ENCODE measurements at regions not wholly inside any gene's neighbourhood (a gene's known extent, or its start where the extent isn't known, plus 50 kb on each side); places are given as distances from the start of the nearest gene placed in this dataset.

DNA sequence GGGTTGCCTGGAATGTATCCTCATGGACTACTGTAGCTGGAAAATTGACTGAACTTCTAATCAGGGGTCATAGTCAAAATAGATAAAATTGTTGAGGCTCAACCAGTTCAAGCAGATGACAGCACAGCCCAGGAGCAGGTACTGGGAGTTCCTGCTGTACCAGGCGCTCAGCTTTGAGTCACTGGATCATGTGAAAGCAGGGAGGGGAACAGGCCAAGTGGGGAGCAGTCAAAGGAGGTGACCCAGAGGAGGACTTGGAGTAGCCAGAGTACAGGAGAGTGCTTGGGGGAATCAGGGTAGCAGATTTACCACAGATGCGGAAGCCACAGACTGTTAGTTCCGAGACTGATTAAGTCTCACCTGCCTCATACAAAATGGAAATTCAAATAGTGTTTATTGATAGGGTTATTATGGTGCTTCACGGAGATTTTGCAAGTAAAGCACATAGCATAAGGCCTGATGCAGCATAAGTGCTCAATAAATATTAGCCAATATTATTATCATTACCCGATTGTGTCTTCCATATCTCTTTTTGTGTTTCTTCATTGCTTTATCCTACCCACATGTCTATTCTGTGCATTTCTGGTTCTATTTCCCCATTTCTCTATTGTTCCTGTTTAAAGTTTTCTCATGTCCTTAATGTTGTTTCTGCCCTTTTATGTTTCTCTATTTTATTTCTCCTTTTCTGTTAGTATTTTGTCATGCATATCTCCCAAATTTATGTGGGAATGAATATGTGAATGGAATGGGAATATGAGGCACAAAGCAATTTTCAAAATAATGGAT is 369.2 kb upstream of the MCTP2 start:
- Histone ChIP-seq H3K4me2 (ENCODE audit: control insufficient read depth, insufficient read depth) (no peak overlapping the region), H3K27me3 (replicated peaks in 1 of 2; ENCODE audit: control insufficient read depth in 2 of 2, insufficient read depth in 2 of 2, low read length in 1 of 2) (no peaks in the 10 kb centered on the region; a peak in 1 of 4 replicates), H4K20me1 (ENCODE audit: control insufficient read depth, insufficient read depth) (no peaks in the 10 kb centered on the region), H3K27ac (ENCODE audit: control insufficient read depth, insufficient read depth) (no peak overlapping the region), H3K4me1 (ENCODE audit: control insufficient read depth, insufficient read depth, low read length) (no peaks in the 10 kb centered on the region), H3K9me3 (replicated peaks; ENCODE audit: control insufficient read depth, insufficient read depth, low read length) (no peaks in the 10 kb centered on the region), H2AFZ (ENCODE audit: control insufficient read depth, low read depth, low read length) (no peak overlapping the region), H3K36me3 (ENCODE audit: control insufficient read depth in 2 of 2, insufficient read depth in 2 of 2, low read length in 1 of 2) (no peaks in the 10 kb centered on the region), H3K9ac (ENCODE audit: control insufficient read depth, insufficient read depth, low read length) (no peak overlapping the region), H3K4me3 (no peak overlapping the region), H3K79me2 (ENCODE audit: control insufficient read depth, insufficient read depth, low read length) (no peaks in the 10 kb centered on the region)
- CTCF ChIA-PET, result no interaction called here
- no peak for ATAC-seq
- intact Hi-C loops (cut with micrococcal nuclease; ENCODE audit: unreplicated experiment), result no loop called here
- FAIRE-seq, result no peak
- RAD21 ChIA-PET (ENCODE audit: unreplicated experiment), result no interaction called here
- no peak for DNase-seq (ENCODE audit: low read depth, low spot score)
- SMC1A ChIA-PET (ENCODE audit: uncharacterized antibody, unreplicated experiment), result no interaction called here
- 36% methylated on average over 5 of the region's 5 CpGs for WGBS (ENCODE audit: insufficient coverage, insufficient replicate concordance, low lambda C conversion rate, missing lambda C conversion rate)
- POLR2A ChIA-PET, result no interaction called here
- BruUV-seq (replicated peaks), result no TSS peak
- in situ Hi-C loops (cut with MboI), result no loop called here
- TF ChIP-seq TARDBP (IDR thresholded peaks at IDR 0.05; ENCODE audit: borderline replicate concordance), result no peak
- TF ChIP-seq, protein P1, sequence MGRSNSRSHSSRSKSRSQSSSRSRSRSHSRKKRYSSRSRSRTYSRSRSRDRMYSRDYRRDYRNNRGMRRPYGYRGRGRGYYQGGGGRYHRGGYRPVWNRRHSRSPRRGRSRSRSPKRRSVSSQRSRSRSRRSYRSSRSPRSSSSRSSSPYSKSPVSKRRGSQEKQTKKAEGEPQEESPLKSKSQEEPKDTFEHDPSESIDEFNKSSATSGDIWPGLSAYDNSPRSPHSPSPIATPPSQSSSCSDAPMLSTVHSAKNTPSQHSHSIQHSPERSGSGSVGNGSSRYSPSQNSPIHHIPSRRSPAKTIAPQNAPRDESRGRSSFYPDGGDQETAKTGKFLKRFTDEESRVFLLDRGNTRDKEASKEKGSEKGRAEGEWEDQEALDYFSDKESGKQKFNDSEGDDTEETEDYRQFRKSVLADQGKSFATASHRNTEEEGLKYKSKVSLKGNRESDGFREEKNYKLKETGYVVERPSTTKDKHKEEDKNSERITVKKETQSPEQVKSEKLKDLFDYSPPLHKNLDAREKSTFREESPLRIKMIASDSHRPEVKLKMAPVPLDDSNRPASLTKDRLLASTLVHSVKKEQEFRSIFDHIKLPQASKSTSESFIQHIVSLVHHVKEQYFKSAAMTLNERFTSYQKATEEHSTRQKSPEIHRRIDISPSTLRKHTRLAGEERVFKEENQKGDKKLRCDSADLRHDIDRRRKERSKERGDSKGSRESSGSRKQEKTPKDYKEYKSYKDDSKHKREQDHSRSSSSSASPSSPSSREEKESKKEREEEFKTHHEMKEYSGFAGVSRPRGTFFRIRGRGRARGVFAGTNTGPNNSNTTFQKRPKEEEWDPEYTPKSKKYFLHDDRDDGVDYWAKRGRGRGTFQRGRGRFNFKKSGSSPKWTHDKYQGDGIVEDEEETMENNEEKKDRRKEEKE (IDR thresholded peaks at IDR 0.05), result no peak
- TF ChIP-seq, protein P2, sequence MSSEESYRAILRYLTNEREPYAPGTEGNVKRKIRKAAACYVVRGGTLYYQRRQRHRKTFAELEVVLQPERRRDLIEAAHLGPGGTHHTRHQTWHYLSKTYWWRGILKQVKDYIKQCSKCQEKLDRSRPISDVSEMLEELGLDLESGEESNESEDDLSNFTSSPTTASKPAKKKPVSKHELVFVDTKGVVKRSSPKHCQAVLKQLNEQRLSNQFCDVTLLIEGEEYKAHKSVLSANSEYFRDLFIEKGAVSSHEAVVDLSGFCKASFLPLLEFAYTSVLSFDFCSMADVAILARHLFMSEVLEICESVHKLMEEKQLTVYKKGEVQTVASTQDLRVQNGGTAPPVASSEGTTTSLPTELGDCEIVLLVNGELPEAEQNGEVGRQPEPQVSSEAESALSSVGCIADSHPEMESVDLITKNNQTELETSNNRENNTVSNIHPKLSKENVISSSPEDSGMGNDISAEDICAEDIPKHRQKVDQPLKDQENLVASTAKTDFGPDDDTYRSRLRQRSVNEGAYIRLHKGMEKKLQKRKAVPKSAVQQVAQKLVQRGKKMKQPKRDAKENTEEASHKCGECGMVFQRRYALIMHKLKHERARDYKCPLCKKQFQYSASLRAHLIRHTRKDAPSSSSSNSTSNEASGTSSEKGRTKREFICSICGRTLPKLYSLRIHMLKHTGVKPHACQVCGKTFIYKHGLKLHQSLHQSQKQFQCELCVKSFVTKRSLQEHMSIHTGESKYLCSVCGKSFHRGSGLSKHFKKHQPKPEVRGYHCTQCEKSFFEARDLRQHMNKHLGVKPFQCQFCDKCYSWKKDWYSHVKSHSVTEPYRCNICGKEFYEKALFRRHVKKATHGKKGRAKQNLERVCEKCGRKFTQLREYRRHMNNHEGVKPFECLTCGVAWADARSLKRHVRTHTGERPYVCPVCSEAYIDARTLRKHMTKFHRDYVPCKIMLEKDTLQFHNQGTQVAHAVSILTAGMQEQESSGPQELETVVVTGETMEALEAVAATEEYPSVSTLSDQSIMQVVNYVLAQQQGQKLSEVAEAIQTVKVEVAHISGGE (CRISPR knock-in tag; IDR thresholded peaks at IDR 0.05), result no peak
- TF ChIP-seq, protein P3, sequence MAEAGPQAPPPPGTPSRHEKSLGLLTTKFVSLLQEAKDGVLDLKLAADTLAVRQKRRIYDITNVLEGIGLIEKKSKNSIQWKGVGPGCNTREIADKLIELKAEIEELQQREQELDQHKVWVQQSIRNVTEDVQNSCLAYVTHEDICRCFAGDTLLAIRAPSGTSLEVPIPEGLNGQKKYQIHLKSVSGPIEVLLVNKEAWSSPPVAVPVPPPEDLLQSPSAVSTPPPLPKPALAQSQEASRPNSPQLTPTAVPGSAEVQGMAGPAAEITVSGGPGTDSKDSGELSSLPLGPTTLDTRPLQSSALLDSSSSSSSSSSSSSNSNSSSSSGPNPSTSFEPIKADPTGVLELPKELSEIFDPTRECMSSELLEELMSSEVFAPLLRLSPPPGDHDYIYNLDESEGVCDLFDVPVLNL (IDR thresholded peaks at IDR 0.05; ENCODE audit: low read depth, low read length), result no peak
- TF ChIP-seq, protein P4, sequence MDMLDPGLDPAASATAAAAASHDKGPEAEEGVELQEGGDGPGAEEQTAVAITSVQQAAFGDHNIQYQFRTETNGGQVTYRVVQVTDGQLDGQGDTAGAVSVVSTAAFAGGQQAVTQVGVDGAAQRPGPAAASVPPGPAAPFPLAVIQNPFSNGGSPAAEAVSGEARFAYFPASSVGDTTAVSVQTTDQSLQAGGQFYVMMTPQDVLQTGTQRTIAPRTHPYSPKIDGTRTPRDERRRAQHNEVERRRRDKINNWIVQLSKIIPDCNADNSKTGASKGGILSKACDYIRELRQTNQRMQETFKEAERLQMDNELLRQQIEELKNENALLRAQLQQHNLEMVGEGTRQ (IDR thresholded peaks at IDR 0.05; ENCODE audit: borderline replicate concordance, low read depth, low read length), result no peak
- no peak for TF ChIP-seq BCL11A (IDR thresholded peaks at IDR 0.05; ENCODE audit: low read depth, low read length)
- TF ChIP-seq TCF7 (IDR thresholded peaks at IDR 0.05; ENCODE audit: borderline replicate concordance), result no peak
- no peak for TF ChIP-seq TCF3 (IDR thresholded peaks at IDR 0.05; ENCODE audit: borderline replicate concordance, insufficient read depth, low read depth, low read length)
- TF ChIP-seq CEBPB (IDR thresholded peaks at IDR 0.05; ENCODE audit: borderline replicate concordance in 1 of 2, low read depth in 2 of 2, low read length in 2 of 2), result no peak
- TF ChIP-seq YBX1 (IDR thresholded peaks at IDR 0.05), result no peak
- TF ChIP-seq, protein P5, sequence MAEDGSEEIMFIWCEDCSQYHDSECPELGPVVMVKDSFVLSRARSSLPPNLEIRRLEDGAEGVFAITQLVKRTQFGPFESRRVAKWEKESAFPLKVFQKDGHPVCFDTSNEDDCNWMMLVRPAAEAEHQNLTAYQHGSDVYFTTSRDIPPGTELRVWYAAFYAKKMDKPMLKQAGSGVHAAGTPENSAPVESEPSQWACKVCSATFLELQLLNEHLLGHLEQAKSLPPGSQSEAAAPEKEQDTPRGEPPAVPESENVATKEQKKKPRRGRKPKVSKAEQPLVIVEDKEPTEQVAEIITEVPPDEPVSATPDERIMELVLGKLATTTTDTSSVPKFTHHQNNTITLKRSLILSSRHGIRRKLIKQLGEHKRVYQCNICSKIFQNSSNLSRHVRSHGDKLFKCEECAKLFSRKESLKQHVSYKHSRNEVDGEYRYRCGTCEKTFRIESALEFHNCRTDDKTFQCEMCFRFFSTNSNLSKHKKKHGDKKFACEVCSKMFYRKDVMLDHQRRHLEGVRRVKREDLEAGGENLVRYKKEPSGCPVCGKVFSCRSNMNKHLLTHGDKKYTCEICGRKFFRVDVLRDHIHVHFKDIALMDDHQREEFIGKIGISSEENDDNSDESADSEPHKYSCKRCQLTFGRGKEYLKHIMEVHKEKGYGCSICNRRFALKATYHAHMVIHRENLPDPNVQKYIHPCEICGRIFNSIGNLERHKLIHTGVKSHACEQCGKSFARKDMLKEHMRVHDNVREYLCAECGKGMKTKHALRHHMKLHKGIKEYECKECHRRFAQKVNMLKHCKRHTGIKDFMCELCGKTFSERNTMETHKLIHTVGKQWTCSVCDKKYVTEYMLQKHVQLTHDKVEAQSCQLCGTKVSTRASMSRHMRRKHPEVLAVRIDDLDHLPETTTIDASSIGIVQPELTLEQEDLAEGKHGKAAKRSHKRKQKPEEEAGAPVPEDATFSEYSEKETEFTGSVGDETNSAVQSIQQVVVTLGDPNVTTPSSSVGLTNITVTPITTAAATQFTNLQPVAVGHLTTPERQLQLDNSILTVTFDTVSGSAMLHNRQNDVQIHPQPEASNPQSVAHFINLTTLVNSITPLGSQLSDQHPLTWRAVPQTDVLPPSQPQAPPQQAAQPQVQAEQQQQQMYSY (CRISPR knock-in tag; IDR thresholded peaks at IDR 0.05), result no peak

All from GM12878 (cell line).